HG03196 (cell line): ENCODE measurements at regions not wholly inside any gene's neighbourhood (a gene's known extent, or its start where the extent isn't known, plus 50 kb on each side); places are given as distances from the start of the nearest gene placed in this dataset.

Experiments
- ATAC-seq: cut with Tn5 transposase; IDR thresholded peaks from one replicate; pipeline ENCODE4 v1.9.1; 2021; ENCODE audit not compliant: unreplicated experiment

DNA sequence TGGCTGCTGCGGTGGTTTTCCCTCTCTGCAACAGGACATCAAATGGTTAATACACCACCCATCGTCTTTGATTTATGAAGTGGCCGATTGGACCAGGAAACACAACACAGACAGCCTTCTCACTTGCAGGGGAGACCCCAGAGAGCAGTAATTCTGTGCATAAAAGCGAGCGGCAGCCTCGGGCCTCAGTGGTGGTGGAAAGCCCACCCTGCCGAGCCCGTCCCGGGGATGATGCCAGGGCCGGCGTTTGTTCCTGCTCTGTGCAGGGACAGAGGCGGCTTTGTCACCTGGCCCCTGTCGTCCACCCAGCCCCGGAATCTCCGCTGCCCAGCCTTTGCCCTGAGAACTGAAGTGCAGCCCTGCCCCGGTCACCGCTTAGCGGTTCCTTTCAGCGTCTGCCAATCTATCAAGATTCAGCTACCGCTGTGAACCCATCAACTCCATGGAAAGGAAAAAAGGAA, 184.4 kb downstream of the TSHZ3 start:
- no peak for ATAC-seq

- no peak for ATAC-seq
These were observed 188.8 kb downstream of the TSHZ3 start for GRCh38 chr19:31160336-31160926.

- ATAC-seq = no peak
These were observed 195.2 kb downstream of the TSHZ3 start for GRCh38 chr19:31154021-31154420.

GRCh38 chr19:31152906-31153305, 196.3 kb downstream of the TSHZ3 start:
- ATAC-seq = no peak

DNA sequence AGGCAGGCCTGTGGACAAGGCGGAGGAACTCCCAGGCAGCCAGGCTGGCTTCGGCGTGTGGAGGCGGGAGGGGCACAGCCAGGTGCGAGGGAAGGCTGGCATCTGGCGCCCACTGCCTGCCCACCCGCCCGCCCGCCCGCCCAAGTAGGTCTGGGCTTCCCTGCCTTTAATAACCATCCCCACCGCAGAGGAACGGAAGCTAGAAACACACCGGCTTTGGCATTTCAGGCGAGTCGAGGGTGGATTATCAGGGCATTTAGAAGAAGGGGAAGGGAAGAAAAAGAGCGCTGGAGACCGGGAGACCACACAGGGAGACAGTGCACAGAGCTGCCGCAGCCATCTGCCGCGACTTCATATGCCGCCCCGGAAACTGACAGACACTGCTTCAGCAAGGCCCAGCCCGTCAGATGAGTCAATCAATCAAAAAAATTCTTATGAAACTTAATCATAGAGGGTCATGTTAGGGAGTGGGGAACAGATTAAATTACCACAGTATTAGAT, 199.7 kb downstream of the TSHZ3 start:
- no peak for ATAC-seq

GRCh38 chr19:31148671-31149070, 200.6 kb downstream of the TSHZ3 start:
- no peak for ATAC-seq

GRCh38 chr19:31147234-31147633, 202.0 kb downstream of the TSHZ3 start:
- no peak for ATAC-seq

- ATAC-seq = no peak
These were observed 202.6 kb downstream of the TSHZ3 start for GRCh38 chr19:31146546-31147183.

GRCh38 chr19:31146015-31146414, 203.2 kb downstream of the TSHZ3 start:
- no peak for ATAC-seq

- ATAC-seq = no peak
These were observed 204.2 kb downstream of the TSHZ3 start for GRCh38 chr19:31145007-31145406.

DNA sequence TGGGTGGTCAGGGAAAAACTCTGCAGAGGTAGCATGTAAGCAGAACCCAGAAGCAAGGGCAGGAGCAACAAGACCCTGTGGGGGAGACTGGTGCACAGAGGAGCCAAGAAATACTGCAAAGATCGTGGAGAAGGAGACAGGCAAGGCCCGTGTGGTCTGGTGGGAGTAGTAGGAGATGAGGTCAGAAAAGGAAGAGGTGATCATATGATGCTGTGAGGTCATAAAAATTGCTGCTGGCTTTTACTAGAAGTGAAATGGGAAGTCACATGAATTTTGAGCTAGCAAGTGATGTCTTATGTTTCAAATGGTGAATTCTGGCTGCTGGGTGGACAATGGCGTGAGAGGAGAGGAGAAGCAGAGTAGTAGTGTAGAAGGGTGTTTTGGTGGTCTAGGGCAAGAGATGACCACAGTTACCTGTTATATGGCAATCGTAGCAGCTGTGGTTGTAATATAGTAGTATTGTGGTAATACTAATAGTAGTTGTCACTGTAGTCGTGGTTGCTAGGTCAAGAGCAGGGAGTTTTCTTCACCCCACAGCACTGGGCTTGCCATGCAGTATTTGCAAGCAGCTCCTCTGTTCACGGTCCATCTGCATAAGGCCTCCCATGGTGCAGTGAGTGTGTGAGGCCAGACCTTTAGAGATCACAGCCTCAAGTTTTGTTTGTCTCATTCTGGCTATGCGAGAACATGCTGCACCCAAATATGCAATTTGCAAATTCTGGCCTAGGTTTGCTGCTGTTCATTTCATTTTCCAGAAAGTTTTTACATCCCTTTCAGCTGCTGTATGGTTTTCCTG, 205.0 kb downstream of the TSHZ3 start:
- no peak for ATAC-seq

DNA sequence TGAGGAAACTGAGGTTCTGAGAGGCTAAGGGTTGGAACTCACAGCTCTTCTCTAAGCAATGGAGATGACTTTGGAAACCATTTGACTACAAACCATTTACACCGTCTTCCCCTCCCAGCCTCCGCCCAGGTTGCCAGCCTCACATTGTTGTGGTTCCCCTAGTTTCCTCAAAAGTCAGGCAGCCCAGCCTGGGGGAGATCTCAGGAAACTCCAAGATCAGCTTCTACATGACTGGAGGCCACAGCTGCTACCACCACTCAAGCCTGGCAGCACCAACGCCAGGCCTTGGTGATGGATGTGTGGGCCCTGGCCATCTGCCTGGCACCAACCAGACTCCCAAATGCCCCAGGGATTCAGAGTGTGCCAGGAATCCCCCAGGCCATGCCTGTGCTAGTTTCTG, 207.9 kb downstream of the TSHZ3 start:
- ATAC-seq = no peak

- ATAC-seq = no peak
These were observed 208.5 kb downstream of the TSHZ3 start for GRCh38 chr19:31140717-31141116.

DNA sequence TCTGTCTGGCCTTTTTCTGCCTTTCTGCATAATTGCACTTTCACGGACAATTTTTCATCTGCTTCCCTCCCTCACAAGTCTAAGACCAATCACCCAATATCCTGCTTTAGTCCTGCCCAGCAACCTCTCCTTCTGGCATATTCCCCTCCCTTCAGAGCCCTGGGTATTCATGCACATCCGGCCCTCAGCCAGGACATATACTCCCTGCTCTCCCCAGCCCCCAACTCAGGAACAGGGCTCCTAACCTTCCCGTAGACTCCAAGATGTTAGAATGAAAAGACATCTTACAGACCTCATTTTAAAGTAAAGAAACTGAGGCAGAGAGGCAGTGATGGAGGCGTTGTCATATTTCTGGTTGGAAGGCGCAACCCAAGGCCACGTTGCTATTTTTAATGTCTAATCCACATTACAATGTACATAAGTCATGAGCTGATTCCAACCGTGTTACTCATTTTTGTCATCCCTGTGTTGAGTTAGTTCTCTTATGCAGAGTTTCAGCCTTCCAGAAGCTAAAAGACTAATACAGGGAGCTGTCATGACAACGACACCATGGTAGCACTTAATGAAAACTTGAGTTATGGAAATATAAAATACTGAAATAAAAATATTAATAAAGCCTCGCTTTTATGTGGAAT, 209.2 kb downstream of the TSHZ3 start:
- no peak for ATAC-seq

DNA sequence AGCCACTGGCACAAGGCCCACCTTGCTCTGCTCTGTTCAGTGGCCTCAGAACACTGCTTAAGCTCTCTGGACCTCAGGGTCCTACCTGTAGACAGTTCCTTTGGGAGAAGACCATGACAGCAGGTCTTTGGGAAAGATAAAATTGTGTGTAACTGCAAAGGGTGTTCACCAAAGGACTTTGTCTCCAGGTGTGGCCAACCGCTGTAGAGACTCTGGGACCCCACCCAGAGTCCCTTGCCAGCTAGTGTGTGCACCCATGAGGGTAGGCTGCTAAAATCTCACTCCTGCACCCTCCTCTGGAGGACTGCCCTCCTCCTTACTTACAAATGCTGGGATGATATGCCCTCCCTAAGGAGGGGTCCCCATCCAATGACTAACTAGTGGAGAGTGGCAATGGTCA, 211.2 kb downstream of the TSHZ3 start:
- ATAC-seq = no peak

DNA sequence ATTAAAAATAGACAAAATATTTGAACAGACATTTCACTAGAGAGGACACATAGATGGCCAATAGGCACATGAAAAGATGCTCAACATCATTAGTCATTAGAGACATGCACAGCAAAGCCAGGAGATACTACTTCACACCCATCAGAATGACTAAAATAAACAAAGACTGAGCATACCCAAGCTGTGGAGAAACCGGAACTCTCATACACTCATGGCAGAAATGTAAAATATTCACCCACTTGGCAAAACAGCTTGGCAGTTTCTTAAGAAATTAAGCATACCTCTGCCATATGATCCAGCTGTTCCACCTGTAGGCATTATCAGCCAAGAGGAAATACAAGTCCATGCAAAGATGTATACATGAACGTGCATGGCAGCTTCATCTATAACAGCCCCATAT, 213.4 kb downstream of the TSHZ3 start:
- no peak for ATAC-seq

- ATAC-seq = no peak
These were observed 216.5 kb downstream of the TSHZ3 start for GRCh38 chr19:31132753-31133110.

GRCh38 chr19:31128291-31128690, 220.9 kb downstream of the TSHZ3 start:
- no peak for ATAC-seq

DNA sequence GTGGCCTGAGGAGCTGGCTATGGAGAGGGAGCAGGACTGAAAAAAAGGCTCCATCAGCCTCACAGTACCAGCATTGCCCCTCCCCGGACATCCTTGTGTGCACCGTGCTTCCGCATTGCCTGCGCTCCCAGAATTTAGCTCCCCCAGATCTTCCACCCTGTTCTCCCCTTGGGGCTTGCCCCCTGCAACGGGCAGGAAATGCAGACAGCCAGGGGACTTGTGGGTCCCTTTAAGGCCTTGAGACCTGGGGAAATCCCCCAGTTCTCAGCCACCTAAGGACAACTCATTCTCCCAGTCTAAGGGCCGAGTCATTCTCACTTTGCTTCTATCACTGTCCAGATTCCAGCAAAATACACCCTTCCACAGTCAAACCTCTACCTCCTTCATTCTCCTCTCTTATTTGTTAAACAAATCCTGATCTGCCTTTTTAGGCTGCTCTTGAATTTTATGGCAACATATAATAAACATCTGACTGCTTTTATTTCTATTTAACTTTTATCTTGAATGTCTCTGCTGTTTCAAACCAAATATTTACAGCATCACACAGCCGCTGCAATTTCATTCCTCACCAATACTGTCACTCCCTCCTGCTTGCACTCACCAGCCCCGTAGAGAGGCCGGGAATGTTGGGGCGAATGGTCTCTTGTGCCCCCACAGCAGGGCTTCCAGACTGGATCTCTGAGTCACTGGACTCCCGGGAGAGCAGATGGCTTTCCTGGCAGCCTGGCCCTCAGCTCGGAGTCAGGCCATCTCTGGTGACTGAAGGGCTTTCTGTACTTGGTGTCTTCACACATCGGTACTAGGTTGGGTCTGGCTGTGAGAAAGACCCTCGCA, 221.9 kb downstream of the TSHZ3 start:
- ATAC-seq = no peak

GRCh38 chr19:31126236-31126635, 223.0 kb downstream of the TSHZ3 start:
- no peak for ATAC-seq

DNA sequence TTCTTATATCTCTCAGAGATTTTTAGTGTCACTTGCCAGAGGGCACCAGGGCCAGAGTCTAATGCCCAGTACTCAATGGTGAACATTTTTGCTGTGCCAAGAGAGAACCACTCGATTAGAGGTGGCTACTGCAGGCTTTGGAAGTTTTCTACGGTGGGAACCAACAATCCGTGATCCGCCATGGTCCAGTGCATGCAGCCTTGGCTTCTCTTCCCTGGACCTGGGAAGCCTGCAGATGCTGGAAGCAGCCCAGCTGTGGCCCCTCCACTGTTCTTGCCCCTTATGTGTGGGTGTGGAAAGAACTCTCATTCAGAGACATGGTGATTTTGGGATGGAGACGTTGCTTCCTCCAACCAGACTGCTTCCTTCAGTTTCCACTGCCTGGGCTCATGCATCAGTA, 224.2 kb downstream of the TSHZ3 start:
- ATAC-seq = no peak
